PC-3 (cell line): ENCODE measurements at regions not wholly inside any gene's neighbourhood (a gene's known extent, or its start where the extent isn't known, plus 50 kb on each side); places are given as distances from the start of the nearest gene placed in this dataset.

ENCODE experiments used
- EZH2 ChIP-seq: fragments of 300-600 bp; sonication (generic); IDR thresholded peaks from one replicate; pipeline ENCODE4 v1.6.1; 2017; ENCODE audit warnings: antibody characterized with exemption, mild to moderate bottlenecking, low read length; ENCODE audit not compliant: unreplicated experiment
- EZH2phosphoT487 ChIP-seq: fragments of 300-600 bp; sonication (generic); IDR thresholded peaks from 2 replicates; pipeline ENCODE4 v1.6.1; 2018; ENCODE audit warnings: mild to moderate bottlenecking, antibody characterized with exemption, low read length, borderline replicate concordance
- TF ChIP-seq, protein P1 (sequence below): fragments of 300-600 bp; sonication (generic); conservative IDR thresholded peaks from 2 replicates; pipeline ENCODE4 v1.5.1; 2017; ENCODE audit warnings: antibody characterized with exemption, low read depth, mild to moderate bottlenecking, low read length

DNA sequence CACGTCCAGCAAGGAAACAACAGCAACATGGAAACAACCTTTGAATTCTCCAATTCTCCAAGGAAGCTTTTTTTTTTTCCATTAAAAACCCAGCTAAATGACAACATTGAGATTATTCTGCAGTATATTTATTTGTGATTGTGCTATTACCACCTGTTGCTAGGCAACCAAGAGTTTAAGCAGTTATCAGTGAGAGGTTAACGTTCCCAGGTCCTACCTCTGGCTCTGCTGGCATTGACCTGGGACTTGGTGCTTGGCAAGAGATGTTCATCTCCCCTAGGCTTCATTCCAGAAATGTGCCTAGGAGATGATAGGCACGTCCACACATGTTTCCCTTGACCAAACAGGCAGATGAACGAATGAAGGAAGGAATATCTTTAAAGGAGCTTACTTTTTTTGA is 157.0 kb downstream of the TDRD15 start:
- TF ChIP-seq, protein P1, sequence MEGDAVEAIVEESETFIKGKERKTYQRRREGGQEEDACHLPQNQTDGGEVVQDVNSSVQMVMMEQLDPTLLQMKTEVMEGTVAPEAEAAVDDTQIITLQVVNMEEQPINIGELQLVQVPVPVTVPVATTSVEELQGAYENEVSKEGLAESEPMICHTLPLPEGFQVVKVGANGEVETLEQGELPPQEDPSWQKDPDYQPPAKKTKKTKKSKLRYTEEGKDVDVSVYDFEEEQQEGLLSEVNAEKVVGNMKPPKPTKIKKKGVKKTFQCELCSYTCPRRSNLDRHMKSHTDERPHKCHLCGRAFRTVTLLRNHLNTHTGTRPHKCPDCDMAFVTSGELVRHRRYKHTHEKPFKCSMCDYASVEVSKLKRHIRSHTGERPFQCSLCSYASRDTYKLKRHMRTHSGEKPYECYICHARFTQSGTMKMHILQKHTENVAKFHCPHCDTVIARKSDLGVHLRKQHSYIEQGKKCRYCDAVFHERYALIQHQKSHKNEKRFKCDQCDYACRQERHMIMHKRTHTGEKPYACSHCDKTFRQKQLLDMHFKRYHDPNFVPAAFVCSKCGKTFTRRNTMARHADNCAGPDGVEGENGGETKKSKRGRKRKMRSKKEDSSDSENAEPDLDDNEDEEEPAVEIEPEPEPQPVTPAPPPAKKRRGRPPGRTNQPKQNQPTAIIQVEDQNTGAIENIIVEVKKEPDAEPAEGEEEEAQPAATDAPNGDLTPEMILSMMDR, result no peak
- TF ChIP-seq EZH2phosphoT487 (no peak), EZH2 (no peak)
